Endodermal cell (in vitro differentiated cells): ENCODE measurements at regions not wholly inside any gene's neighbourhood (a gene's known extent, or its start where the extent isn't known, plus 50 kb on each side); places are given as distances from the start of the nearest gene placed in this dataset.

ENCODE experiments used
- DNase-seq: peaks from one replicate; pipeline ENCODE4 v3.0.0-alpha.2; 2017
- H3K27ac ChIP-seq: 2 replicates; pipeline ENCODE4 v1.5.1; 2013; ENCODE audit warnings: mild to moderate bottlenecking, low read depth, low read length, moderate library complexity
- H3K27me3 ChIP-seq: 2 replicates; pipeline ENCODE4 v1.6.1; 2013; ENCODE audit warnings: mild to moderate bottlenecking, low read length, moderate library complexity; ENCODE audit not compliant: insufficient read depth, control insufficient read depth, poor library complexity, severe bottlenecking
- H3K36me3 ChIP-seq: 2 replicates; pipeline ENCODE4 v1.7.0; 2013; ENCODE audit warnings: mild to moderate bottlenecking, low read length, moderate library complexity; ENCODE audit not compliant: control insufficient read depth, insufficient read depth
- H3K4me1 ChIP-seq: one replicate; pipeline ENCODE4 v1.7.0; 2013; ENCODE audit warnings: low read length; ENCODE audit not compliant: control insufficient read depth, insufficient read depth
- H3K4me3 ChIP-seq: 2 replicates; pipeline ENCODE4 v1.5.1; 2013; ENCODE audit warnings: mild to moderate bottlenecking, low read length, moderate library complexity
- H3K9ac ChIP-seq: 2 replicates; pipeline ENCODE4 v1.6.1; 2013; ENCODE audit warnings: mild to moderate bottlenecking, low read length, moderate library complexity; ENCODE audit not compliant: poor library complexity, severe bottlenecking; ENCODE audit errors: extremely low read depth
- H3K9me3 ChIP-seq: 2 replicates; pipeline ENCODE4 v1.6.1; 2013; ENCODE audit warnings: mild to moderate bottlenecking, low read length, moderate library complexity; ENCODE audit not compliant: control insufficient read depth
- H3K27ac Mint-ChIP-seq: 2 replicates; pipeline ENCODE4 v1.8.0; 2020; ENCODE audit warnings: mixed read lengths
- H3K27me3 Mint-ChIP-seq: 2 replicates; pipeline ENCODE4 v1.8.0; 2021; ENCODE audit warnings: mild to moderate bottlenecking, mixed read lengths; ENCODE audit not compliant: insufficient read depth
- H3K36me3 Mint-ChIP-seq: 2 replicates; pipeline ENCODE4 v1.8.0; 2020; ENCODE audit warnings: low read depth, mixed read lengths
- H3K4me1 Mint-ChIP-seq: 2 replicates; pipeline ENCODE4 v1.8.0; 2020; ENCODE audit warnings: mixed read lengths
- H3K4me3 Mint-ChIP-seq: 2 replicates; pipeline ENCODE4 v1.8.0; 2020; ENCODE audit warnings: mild to moderate bottlenecking, moderate library complexity, mixed read lengths
- H3K9me3 Mint-ChIP-seq: 2 replicates; pipeline ENCODE4 v1.8.0; 2020; ENCODE audit warnings: mild to moderate bottlenecking, mixed read lengths
- CTCF ChIP-seq: fragments of 200-600 bp; sonication (generic); conservative IDR thresholded peaks from 2 replicates; pipeline ENCODE4 v1.5.0; 2021; ENCODE audit warnings: antibody characterized with exemption, mild to moderate bottlenecking
- WGBS, 2 experiments: methylation state at CpG; one replicate each; pipeline versions ENCODE4 v1.1.5 to v1.1.7; 2013; ENCODE audit warnings: missing lambda C conversion rate in 2 of 2, mixed read lengths in 1 of 2; ENCODE audit not compliant: insufficient coverage in 1 of 2, insufficient read length in 1 of 2; 5-methylcytosine and 5-hydroxymethylcytosine counted together

GRCh38 chr15:26325495-26325894 lies 447.4 kb downstream of the GABRB3 start:
- Mint-ChIP-seq H3K27ac (no peak overlapping the region), H3K36me3 (peaks cover 4% of the 10 kb centered on the region), H3K4me1 (no peaks in the 10 kb centered on the region), H3K4me3 (no peak overlapping the region), H3K9me3 (peaks cover 5% of the 10 kb centered on the region), H3K27me3 (no peaks in the 10 kb centered on the region)
- Histone ChIP-seq H3K4me1 (no peaks in the 10 kb centered on the region), H3K27me3 (no peaks in the 10 kb centered on the region), H3K27ac (no peak overlapping the region), H3K9me3 (no peaks in the 10 kb centered on the region), H3K4me3 (no peak overlapping the region), H3K9ac (no peak overlapping the region), H3K36me3 (no peaks in the 10 kb centered on the region)
- TF ChIP-seq CTCF, result no peak
- DNase-seq, result no peak

DNA sequence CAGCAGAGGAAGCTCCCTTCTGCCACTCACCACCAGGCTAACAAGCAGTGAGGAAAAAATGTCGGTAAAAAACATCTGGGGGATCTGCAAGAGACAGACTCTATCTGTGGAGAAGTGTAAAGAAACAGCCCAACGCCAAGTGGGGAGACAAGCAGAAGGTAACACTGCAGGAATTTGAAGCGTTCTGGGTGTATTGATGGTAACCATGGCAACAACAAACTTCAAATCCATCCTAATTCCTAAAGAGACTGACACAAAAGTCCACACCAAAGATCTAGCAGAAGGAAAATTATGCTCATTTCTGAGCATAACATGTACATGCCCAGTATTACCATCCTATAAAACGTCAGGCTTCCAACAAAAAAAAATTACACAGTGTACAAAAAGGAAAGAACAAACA lies 449.3 kb downstream of the GABRB3 start:
- Mint-ChIP-seq H3K27ac (no peak overlapping the region), H3K4me3 (no peak overlapping the region), H3K4me1 (no peaks in the 10 kb centered on the region), H3K27me3 (no peaks in the 10 kb centered on the region), H3K9me3 (peaks cover 5% of the 10 kb centered on the region), H3K36me3 (peaks cover 4% of the 10 kb centered on the region)
- Histone ChIP-seq H3K27me3 (no peaks in the 10 kb centered on the region), H3K9me3 (no peaks in the 10 kb centered on the region), H3K27ac (no peak overlapping the region), H3K36me3 (no peaks in the 10 kb centered on the region), H3K4me1 (no peaks in the 10 kb centered on the region), H3K4me3 (no peak overlapping the region), H3K9ac (no peak overlapping the region)
- TF ChIP-seq CTCF, result no peak
- WGBS, 2 experiments, result 80 to 92% methylated on average over 1 to 4 of the region's 4 CpGs
- no peak for DNase-seq

GRCh38 chr15:26318689-26319088 lies 454.2 kb downstream of the GABRB3 start:
- 80 to 100% methylated on average over 1 of the region's 1 CpG for WGBS, 2 experiments
- Mint-ChIP-seq H3K4me1 (no peaks in the 10 kb centered on the region), H3K9me3 (peaks cover 6% of the 10 kb centered on the region), H3K27ac (no peak overlapping the region), H3K36me3 (no peaks in the 10 kb centered on the region), H3K4me3 (no peak overlapping the region), H3K27me3 (no peaks in the 10 kb centered on the region)
- no peak for TF ChIP-seq CTCF
- Histone ChIP-seq H3K9ac (no peak overlapping the region), H3K36me3 (no peaks in the 10 kb centered on the region), H3K4me1 (no peaks in the 10 kb centered on the region), H3K27ac (no peak overlapping the region), H3K9me3 (peaks cover 5% of the 10 kb centered on the region), H3K27me3 (no peaks in the 10 kb centered on the region), H3K4me3 (no peak overlapping the region)
- no peak for DNase-seq
